ENCODE measurements at regions not wholly inside any gene's neighbourhood (a gene's known extent, or its start where the extent isn't known, plus 50 kb on each side); places are given as distances from the start of the nearest gene placed in this dataset.
"Not testable (repeated sequence)": the region's sequence is repeated elsewhere in the genome, so short reads cannot be mapped to it uniquely, and the experiment has no call there.

- no peak for DNase-seq
- in situ Hi-C loops (cut with MboI; ENCODE audit: low pct_unique_long_range_greater_than_20kb, low sequenced_read_pairs): no loop called here
Measured at GRCh38 chr2:5569256-5569655, 122.9 kb upstream of the SOX11 start.

GRCh38 chr2:5576015-5576414 is 116.2 kb upstream of the SOX11 start:
- DNase-seq: no peak
- in situ Hi-C loops (cut with MboI; ENCODE audit: low pct_unique_long_range_greater_than_20kb, low sequenced_read_pairs): no loop called here

GRCh38 chr2:5587766-5588165 is 104.4 kb upstream of the SOX11 start:
- in situ Hi-C loops (cut with MboI; ENCODE audit: low pct_unique_long_range_greater_than_20kb, low sequenced_read_pairs): no loop called here

GRCh38 chr2:5588601-5589000 is 103.6 kb upstream of the SOX11 start:
- DNase-seq: no peak
- in situ Hi-C loops (cut with MboI; ENCODE audit: low pct_unique_long_range_greater_than_20kb, low sequenced_read_pairs): no loop called here

More at GRCh38 chr2:5587766-5588165, 104.4 kb upstream of the SOX11 start:
- no peak for DNase-seq

- DNase-seq: no peak
- in situ Hi-C loops (cut with MboI; ENCODE audit: low pct_unique_long_range_greater_than_20kb, low sequenced_read_pairs): no loop called here
Measured at GRCh38 chr2:5589183-5589582, 103.0 kb upstream of the SOX11 start.

GRCh38 chr2:5590886-5591285 is 101.3 kb upstream of the SOX11 start:
- in situ Hi-C loops (cut with MboI; ENCODE audit: low pct_unique_long_range_greater_than_20kb, low sequenced_read_pairs): no loop called here
- no peak for DNase-seq

- in situ Hi-C loops (cut with MboI; ENCODE audit: low pct_unique_long_range_greater_than_20kb, low sequenced_read_pairs): no loop called here
- DNase-seq: no peak
Measured at GRCh38 chr2:5592916-5593315, 99.3 kb upstream of the SOX11 start.

- DNase-seq: no peak
- in situ Hi-C loops (cut with MboI; ENCODE audit: low pct_unique_long_range_greater_than_20kb, low sequenced_read_pairs): no loop called here
Measured at GRCh38 chr2:5594249-5594695, 97.9 kb upstream of the SOX11 start.

- no peak for DNase-seq
- in situ Hi-C loops (cut with MboI; ENCODE audit: low pct_unique_long_range_greater_than_20kb, low sequenced_read_pairs): no loop called here
Measured at GRCh38 chr2:5596868-5597267, 95.3 kb upstream of the SOX11 start.

GRCh38 chr2:5598156-5598555 is 94.0 kb upstream of the SOX11 start:
- in situ Hi-C loops (cut with MboI; ENCODE audit: low pct_unique_long_range_greater_than_20kb, low sequenced_read_pairs): no loop called here
- DNase-seq: no peak

- no peak for DNase-seq
- in situ Hi-C loops (cut with MboI; ENCODE audit: low pct_unique_long_range_greater_than_20kb, low sequenced_read_pairs): no loop called here
Measured at GRCh38 chr2:5609201-5609600, 83.0 kb upstream of the SOX11 start.

GRCh38 chr2:5612666-5613065 is 79.5 kb upstream of the SOX11 start:
- in situ Hi-C loops (cut with MboI; ENCODE audit: low pct_unique_long_range_greater_than_20kb, low sequenced_read_pairs): no loop called here
- no peak for DNase-seq

- in situ Hi-C loops (cut with MboI; ENCODE audit: low pct_unique_long_range_greater_than_20kb, low sequenced_read_pairs): no loop called here
- DNase-seq: no peak
Measured at GRCh38 chr2:5616019-5616418, 76.2 kb upstream of the SOX11 start.

GRCh38 chr2:5617358-5617757 is 74.8 kb upstream of the SOX11 start:
- DNase-seq: no peak
- in situ Hi-C loops (cut with MboI; ENCODE audit: low pct_unique_long_range_greater_than_20kb, low sequenced_read_pairs): no loop called here

GRCh38 chr2:5617796-5618195 is 74.4 kb upstream of the SOX11 start:
- in situ Hi-C loops (cut with MboI; ENCODE audit: low pct_unique_long_range_greater_than_20kb, low sequenced_read_pairs): no loop called here

GRCh38 chr2:5618271-5618670 is 73.9 kb upstream of the SOX11 start:
- no peak for DNase-seq
- in situ Hi-C loops (cut with MboI; ENCODE audit: low pct_unique_long_range_greater_than_20kb, low sequenced_read_pairs): no loop called here

More at GRCh38 chr2:5617796-5618195, 74.4 kb upstream of the SOX11 start:
- DNase-seq: no peak

- DNase-seq; in situ Hi-C loops (cut with MboI; ENCODE audit: low pct_unique_long_range_greater_than_20kb, low sequenced_read_pairs): not testable (repeated sequence)
Measured at GRCh38 chr2:5625556-5626065, 66.6 kb upstream of the SOX11 start.

GRCh38 chr2:5628484-5628883 is 63.7 kb upstream of the SOX11 start:
- DNase-seq; in situ Hi-C loops (cut with MboI; ENCODE audit: low pct_unique_long_range_greater_than_20kb, low sequenced_read_pairs): not testable (repeated sequence)

GRCh38 chr2:5629510-5629909 is 62.7 kb upstream of the SOX11 start:
- DNase-seq; in situ Hi-C loops (cut with MboI; ENCODE audit: low pct_unique_long_range_greater_than_20kb, low sequenced_read_pairs): not testable (repeated sequence)

GRCh38 chr2:5637051-5637450 is 55.1 kb upstream of the SOX11 start:
- DNase-seq; in situ Hi-C loops (cut with MboI; ENCODE audit: low pct_unique_long_range_greater_than_20kb, low sequenced_read_pairs): not testable (repeated sequence)
